ENCODE measurements at regions not wholly inside any gene's neighbourhood (a gene's known extent, or its start where the extent isn't known, plus 50 kb on each side); places are given as distances from the start of the nearest gene placed in this dataset.

DNA sequence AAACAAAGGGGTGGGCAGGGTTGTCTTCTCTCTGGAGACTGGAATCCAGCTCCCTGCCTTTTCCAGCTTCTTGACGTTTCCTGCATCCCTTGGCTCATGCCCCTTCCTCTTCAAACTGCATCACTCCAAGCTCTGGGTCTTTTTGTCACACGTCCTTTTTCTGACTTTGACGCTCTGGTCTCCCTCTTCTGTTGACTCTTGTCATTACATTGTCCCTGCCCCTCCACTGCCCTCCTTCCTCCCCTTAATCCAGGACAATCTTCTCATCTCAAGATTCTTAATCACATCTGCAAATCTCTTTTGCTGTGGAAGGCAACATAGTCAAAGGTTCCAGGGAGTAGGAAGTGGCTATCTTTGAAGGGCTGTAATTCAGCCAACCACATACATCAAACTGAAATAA, 178.3 kb downstream of the TMA16 start:
- DNase-seq (ENCODE audit: low read depth in 6 of 9, low spot score in 9 of 9), result no peak
- H3K4me1 ChIP-seq (ENCODE audit: control insufficient read depth in 2 of 2, insufficient read depth in 2 of 2, low read length in 2 of 2), result no peaks in the 10 kb centered on the region
- no peak overlapping the region for H3K4me3 ChIP-seq (ENCODE audit: low read length in 2 of 2)
- no peak overlapping the region for H3K27ac ChIP-seq (ENCODE audit: low read depth in 1 of 2, low read length in 1 of 2)
- H3K9me3 ChIP-seq (ENCODE audit: control insufficient read depth in 2 of 2, insufficient read depth in 1 of 2, low read length in 1 of 2), result no peaks in the 10 kb centered on the region
- H3K27me3 ChIP-seq (ENCODE audit: control insufficient read depth in 2 of 2, insufficient read depth in 1 of 2, low read length in 1 of 2), result no peaks in the 10 kb centered on the region
- H3K36me3 ChIP-seq (ENCODE audit: control insufficient read depth in 2 of 2, insufficient read depth in 2 of 2, low read length in 1 of 2), result no peaks in the 10 kb centered on the region
- WGBS, result 96% methylated on average over 3 of the region's 3 CpGs

GRCh38 chr4:163673848-163674697, 179.6 kb downstream of the TMA16 start:
- DNase-seq (ENCODE audit: low read depth in 6 of 9, low spot score in 9 of 9), result no peak
- H3K4me3 ChIP-seq (ENCODE audit: low read length in 2 of 2), result no peak overlapping the region
- H3K9me3 ChIP-seq (ENCODE audit: control insufficient read depth in 2 of 2, insufficient read depth in 1 of 2, low read length in 1 of 2), result no peaks in the 10 kb centered on the region
- H3K36me3 ChIP-seq (ENCODE audit: control insufficient read depth in 2 of 2, insufficient read depth in 2 of 2, low read length in 1 of 2), result no peaks in the 10 kb centered on the region
- WGBS, result 36% methylated on average over 5 of the region's 5 CpGs
- no peak overlapping the region for H3K27ac ChIP-seq (ENCODE audit: low read depth in 1 of 2, low read length in 1 of 2)
- no peaks in the 10 kb centered on the region for H3K27me3 ChIP-seq (ENCODE audit: control insufficient read depth in 2 of 2, insufficient read depth in 1 of 2, low read length in 1 of 2)
- H3K4me1 ChIP-seq (ENCODE audit: control insufficient read depth in 2 of 2, insufficient read depth in 2 of 2, low read length in 2 of 2), result no peaks in the 10 kb centered on the region

DNA sequence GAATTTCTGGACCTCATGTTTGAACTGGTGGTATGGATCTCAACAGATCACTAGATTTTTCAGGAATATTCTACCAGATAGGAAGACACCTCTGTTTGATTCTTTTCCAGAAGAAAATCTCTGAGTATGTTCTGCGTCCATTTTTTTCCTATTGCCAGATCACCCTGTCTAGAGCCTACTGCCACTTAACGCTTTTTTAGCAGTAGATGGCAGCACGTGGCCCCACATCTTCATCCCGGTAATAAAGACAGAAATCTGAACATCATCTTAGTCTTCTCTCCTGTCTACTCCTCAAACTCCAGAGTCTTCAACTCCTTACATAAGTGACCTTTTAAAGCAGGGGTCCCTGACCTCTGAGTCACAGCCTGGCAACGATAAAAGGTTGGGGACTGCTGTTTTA, 184.7 kb downstream of the TMA16 start:
- Histone ChIP-seq H3K9me3 (ENCODE audit: control insufficient read depth in 2 of 2, insufficient read depth in 1 of 2, low read length in 1 of 2) (no peaks in the 10 kb centered on the region), H3K4me3 (ENCODE audit: low read length in 2 of 2) (no peak overlapping the region), H3K27me3 (ENCODE audit: control insufficient read depth in 2 of 2, insufficient read depth in 1 of 2, low read length in 1 of 2) (no peaks in the 10 kb centered on the region), H3K36me3 (ENCODE audit: control insufficient read depth in 2 of 2, insufficient read depth in 2 of 2, low read length in 1 of 2) (no peaks in the 10 kb centered on the region), H3K27ac (ENCODE audit: low read depth in 1 of 2, low read length in 1 of 2) (no peak overlapping the region), H3K4me1 (ENCODE audit: control insufficient read depth in 2 of 2, insufficient read depth in 2 of 2, low read length in 2 of 2) (no peaks in the 10 kb centered on the region)
- no peak for DNase-seq (ENCODE audit: low read depth in 6 of 9, low spot score in 9 of 9)
- 73% methylated on average over 5 of the region's 5 CpGs for WGBS

- no peak overlapping the region for H3K4me3 ChIP-seq (ENCODE audit: low read length in 2 of 2)
- H3K27me3 ChIP-seq (ENCODE audit: control insufficient read depth in 2 of 2, insufficient read depth in 1 of 2, low read length in 1 of 2), result no peaks in the 10 kb centered on the region
- H3K27ac ChIP-seq (ENCODE audit: low read depth in 1 of 2, low read length in 1 of 2), result no peak overlapping the region
- H3K4me1 ChIP-seq (ENCODE audit: control insufficient read depth in 2 of 2, insufficient read depth in 2 of 2, low read length in 2 of 2), result no peaks in the 10 kb centered on the region
- no peaks in the 10 kb centered on the region for H3K9me3 ChIP-seq (ENCODE audit: control insufficient read depth in 2 of 2, insufficient read depth in 1 of 2, low read length in 1 of 2)
- WGBS, result 89% methylated on average over 1 of the region's 1 CpG
- no peaks in the 10 kb centered on the region for H3K36me3 ChIP-seq (ENCODE audit: control insufficient read depth in 2 of 2, insufficient read depth in 2 of 2, low read length in 1 of 2)
- no peak for DNase-seq (ENCODE audit: low read depth in 6 of 9, low spot score in 9 of 9)
Observed at GRCh38 chr4:163680386-163681098, 186.1 kb downstream of the TMA16 start.

GRCh38 chr4:163681208-163681821, 186.8 kb downstream of the TMA16 start:
- no peak overlapping the region for H3K4me3 ChIP-seq (ENCODE audit: low read length in 2 of 2)
- 44% methylated on average over 2 of the region's 2 CpGs for WGBS
- no peaks in the 10 kb centered on the region for H3K36me3 ChIP-seq (ENCODE audit: control insufficient read depth in 2 of 2, insufficient read depth in 2 of 2, low read length in 1 of 2)
- no peaks in the 10 kb centered on the region for H3K27me3 ChIP-seq (ENCODE audit: control insufficient read depth in 2 of 2, insufficient read depth in 1 of 2, low read length in 1 of 2)
- no peaks in the 10 kb centered on the region for H3K4me1 ChIP-seq (ENCODE audit: control insufficient read depth in 2 of 2, insufficient read depth in 2 of 2, low read length in 2 of 2)
- H3K9me3 ChIP-seq (ENCODE audit: control insufficient read depth in 2 of 2, insufficient read depth in 1 of 2, low read length in 1 of 2), result no peaks in the 10 kb centered on the region
- no peak overlapping the region for H3K27ac ChIP-seq (ENCODE audit: low read depth in 1 of 2, low read length in 1 of 2)
- DNase-seq (ENCODE audit: low read depth in 6 of 9, low spot score in 9 of 9), result peak; percentile 11 to 70 (median 38)

DNA sequence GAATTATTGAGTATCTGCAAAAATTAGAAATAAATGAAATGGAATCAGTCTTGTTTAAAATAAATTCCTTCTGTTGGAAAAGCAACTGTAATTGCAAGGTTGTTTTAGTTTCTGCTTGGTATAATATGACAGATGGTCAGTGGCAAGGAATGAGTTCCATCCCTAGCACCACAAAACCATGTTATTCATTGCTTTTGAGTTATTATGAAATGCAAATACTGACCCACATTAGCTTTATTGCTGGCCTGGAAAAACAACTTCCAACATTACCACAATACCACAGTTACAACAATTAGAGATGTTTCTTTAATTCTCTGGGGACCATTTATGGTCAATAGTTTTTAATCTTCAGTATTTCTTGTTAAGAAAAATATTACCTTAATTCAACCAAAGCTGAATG, 194.4 kb downstream of the TMA16 start:
- no peaks in the 10 kb centered on the region for H3K27me3 ChIP-seq (ENCODE audit: control insufficient read depth in 2 of 2, insufficient read depth in 1 of 2, low read length in 1 of 2)
- H3K4me1 ChIP-seq (ENCODE audit: control insufficient read depth in 2 of 2, insufficient read depth in 2 of 2, low read length in 2 of 2), result no peaks in the 10 kb centered on the region
- no peak for DNase-seq (ENCODE audit: low read depth in 6 of 9, low spot score in 9 of 9)
- no peaks in the 10 kb centered on the region for H3K36me3 ChIP-seq (ENCODE audit: control insufficient read depth in 2 of 2, insufficient read depth in 2 of 2, low read length in 1 of 2)
- H3K27ac ChIP-seq (ENCODE audit: low read depth in 1 of 2, low read length in 1 of 2), result no peak overlapping the region
- H3K9me3 ChIP-seq (ENCODE audit: control insufficient read depth in 2 of 2, insufficient read depth in 1 of 2, low read length in 1 of 2), result no peaks in the 10 kb centered on the region
- no peak overlapping the region for H3K4me3 ChIP-seq (ENCODE audit: low read length in 2 of 2)

DNA sequence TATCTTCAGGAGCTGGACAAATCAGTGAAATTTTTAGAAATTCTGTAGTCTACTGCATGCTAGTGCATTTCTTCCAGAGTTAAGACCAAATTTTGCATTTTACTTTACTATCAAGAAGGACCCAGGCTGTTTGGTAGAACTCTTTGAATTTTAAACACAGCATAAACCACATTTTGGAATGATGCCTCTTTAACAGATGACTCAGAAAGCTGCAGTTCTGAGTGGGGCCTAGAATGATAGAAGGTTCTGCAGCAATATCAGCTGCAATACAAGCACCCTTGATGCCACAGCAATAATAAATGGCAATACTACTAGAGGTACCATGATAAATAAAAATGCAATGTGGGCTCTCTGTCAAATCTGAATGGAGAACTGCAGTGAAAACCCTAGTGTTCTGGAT, 198.7 kb downstream of the TMA16 start:
- Histone ChIP-seq H3K4me3 (ENCODE audit: low read length in 2 of 2) (no peak overlapping the region), H3K9me3 (ENCODE audit: control insufficient read depth in 2 of 2, insufficient read depth in 1 of 2, low read length in 1 of 2) (no peaks in the 10 kb centered on the region)

GRCh38 chr4:163693776-163694175, 199.3 kb downstream of the TMA16 start:
- no peak for DNase-seq (ENCODE audit: low read depth in 6 of 9, low spot score in 9 of 9)
- Histone ChIP-seq H3K9me3 (ENCODE audit: control insufficient read depth in 2 of 2, insufficient read depth in 1 of 2, low read length in 1 of 2) (no peaks in the 10 kb centered on the region), H3K4me3 (ENCODE audit: low read length in 2 of 2) (no peak overlapping the region), H3K4me1 (ENCODE audit: control insufficient read depth in 2 of 2, insufficient read depth in 2 of 2, low read length in 2 of 2) (no peaks in the 10 kb centered on the region), H3K27ac (ENCODE audit: low read depth in 1 of 2, low read length in 1 of 2) (no peak overlapping the region), H3K27me3 (ENCODE audit: control insufficient read depth in 2 of 2, insufficient read depth in 1 of 2, low read length in 1 of 2) (no peaks in the 10 kb centered on the region), H3K36me3 (ENCODE audit: control insufficient read depth in 2 of 2, insufficient read depth in 2 of 2, low read length in 1 of 2) (no peaks in the 10 kb centered on the region)
- WGBS, result 93% methylated on average over 4 of the region's 4 CpGs

More for the DNA sequence above, 198.7 kb downstream of the TMA16 start:
- no peak overlapping the region for H3K27ac ChIP-seq (ENCODE audit: low read depth in 1 of 2, low read length in 1 of 2)
- H3K27me3 ChIP-seq (ENCODE audit: control insufficient read depth in 2 of 2, insufficient read depth in 1 of 2, low read length in 1 of 2), result no peaks in the 10 kb centered on the region
- no peak for DNase-seq (ENCODE audit: low read depth in 6 of 9, low spot score in 9 of 9)
- no peaks in the 10 kb centered on the region for H3K4me1 ChIP-seq (ENCODE audit: control insufficient read depth in 2 of 2, insufficient read depth in 2 of 2, low read length in 2 of 2)
- no peaks in the 10 kb centered on the region for H3K36me3 ChIP-seq (ENCODE audit: control insufficient read depth in 2 of 2, insufficient read depth in 2 of 2, low read length in 1 of 2)

DNA sequence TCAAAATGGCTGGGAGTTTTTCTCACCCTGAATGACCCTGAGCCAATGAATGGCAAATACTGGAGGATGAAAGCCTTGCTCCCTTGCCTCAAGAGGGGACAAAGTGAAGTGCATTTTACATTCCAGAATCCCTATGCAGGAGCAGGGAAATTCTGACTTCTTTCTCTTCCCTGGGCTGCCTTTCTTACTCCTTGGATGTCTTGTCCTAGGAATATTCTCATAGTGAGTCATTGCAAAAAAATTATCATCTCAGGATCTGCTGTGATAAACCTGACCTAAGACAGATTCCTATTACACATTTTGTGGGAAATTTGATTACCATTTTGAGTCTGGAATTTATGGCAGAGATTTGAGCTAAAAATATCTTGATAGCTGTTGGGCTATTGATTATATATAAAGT, 199.9 kb downstream of the TMA16 start:
- no peaks in the 10 kb centered on the region for H3K4me1 ChIP-seq (ENCODE audit: control insufficient read depth in 2 of 2, insufficient read depth in 2 of 2, low read length in 2 of 2)
- no peaks in the 10 kb centered on the region for H3K27me3 ChIP-seq (ENCODE audit: control insufficient read depth in 2 of 2, insufficient read depth in 1 of 2, low read length in 1 of 2)
- no peak overlapping the region for H3K4me3 ChIP-seq (ENCODE audit: low read length in 2 of 2)
- H3K36me3 ChIP-seq (ENCODE audit: control insufficient read depth in 2 of 2, insufficient read depth in 2 of 2, low read length in 1 of 2), result no peaks in the 10 kb centered on the region
- no peaks in the 10 kb centered on the region for H3K9me3 ChIP-seq (ENCODE audit: control insufficient read depth in 2 of 2, insufficient read depth in 1 of 2, low read length in 1 of 2)
- DNase-seq (ENCODE audit: low read depth in 6 of 9, low spot score in 9 of 9), result no peak
- H3K27ac ChIP-seq (ENCODE audit: low read depth in 1 of 2, low read length in 1 of 2), result no peak overlapping the region

Measured in thymus (tissue), 11 donors.